WTC11 (cell line): ENCODE measurements at regions not wholly inside any gene's neighbourhood (a gene's known extent, or its start where the extent isn't known, plus 50 kb on each side); places are given as distances from the start of the nearest gene placed in this dataset.
"Not testable (repeated sequence)": the region's sequence is repeated elsewhere in the genome, so short reads cannot be mapped to it uniquely, and the experiment has no call there.

Source experiments
- ATAC-seq: fragments of 200-7000 bp; cut with Tn5 transposase; 2 replicates; pipeline ENCODE4 v1.10.0; 2021; ENCODE audit warnings: mild to moderate bottlenecking, moderate library complexity
- CTCF ChIA-PET: fragments of 300-600 bp; sonication (Branson Sonifier 250); formaldehyde crosslinking; loops from one replicate; lab custom pipeline; 2021; ENCODE audit warnings: antibody characterized with exemption; lab: Charles Lee
- POLR2A ChIA-PET: fragments of 350-600 bp; sonication (Branson Sonifier 250); formaldehyde crosslinking; loops from one replicate; lab custom pipeline; 2021; ENCODE audit warnings: antibody characterized with exemption; lab: Charles Lee
- DNase-seq: peaks from one replicate; pipeline ENCODE4 v3.0.0; 2021; ENCODE audit warnings: low spot score
- H3K27ac Mint-ChIP-seq: 2 replicates; pipeline ENCODE4 v1.8.0; 2021; ENCODE audit warnings: mixed read lengths
- H3K27me3 Mint-ChIP-seq: 2 replicates; pipeline ENCODE4 v1.8.0; 2021; ENCODE audit warnings: low read depth, mild to moderate bottlenecking, moderate library complexity, mixed read lengths
- H3K36me3 Mint-ChIP-seq: 2 replicates; pipeline ENCODE4 v1.8.0; 2021; ENCODE audit warnings: mixed read lengths
- H3K4me1 Mint-ChIP-seq: 2 replicates; pipeline ENCODE4 v1.8.0; 2022; ENCODE audit warnings: mixed read lengths
- H3K4me3 Mint-ChIP-seq: 2 replicates; pipeline ENCODE4 v1.8.0; 2021; ENCODE audit warnings: mild to moderate bottlenecking, moderate library complexity, mixed read lengths
- H3K9me3 Mint-ChIP-seq: 2 replicates; pipeline ENCODE4 v1.8.0; 2021; ENCODE audit warnings: mixed read lengths
- ARID4B ChIP-seq: sonication (generic); formaldehyde crosslinking; IDR thresholded peaks from 2 replicates; pipeline ENCODE4 v1.8.0; 2023; ENCODE audit warnings: missing genetic modification reagents, mild to moderate bottlenecking, borderline replicate concordance
- ATF3 ChIP-seq: sonication (generic); formaldehyde crosslinking; conservative IDR thresholded peaks from 2 replicates; pipeline ENCODE4 v1.8.1; 2022; ENCODE audit warnings: mild to moderate bottlenecking, missing genetic modification reagents
- FOXK1 ChIP-seq: sonication (generic); formaldehyde crosslinking; IDR thresholded peaks from 2 replicates; pipeline ENCODE4 v1.8.0; 2022; ENCODE audit warnings: mild to moderate bottlenecking, moderate library complexity, missing genetic modification reagents
- GTF2I ChIP-seq: fragments of 250-450 bp; sonication (Bioruptor Pico); conservative IDR thresholded peaks from 2 replicates; pipeline ENCODE4 v1.4.0; 2021; ENCODE audit warnings: mild to moderate bottlenecking
- KAT7 ChIP-seq: sonication (generic); formaldehyde crosslinking; IDR thresholded peaks from 2 replicates; pipeline ENCODE4 v1.8.1; 2023; ENCODE audit warnings: missing genetic modification reagents, mild to moderate bottlenecking, borderline replicate concordance
- MXD4 ChIP-seq: fragments of 250-450 bp; sonication (Bioruptor Pico); IDR thresholded peaks from 2 replicates; pipeline ENCODE4 v1.8.0; 2021; ENCODE audit warnings: mild to moderate bottlenecking, moderate library complexity, borderline replicate concordance
- NFATC4 ChIP-seq: fragments of 250-450 bp; sonication (Bioruptor Pico); IDR thresholded peaks from 2 replicates; pipeline ENCODE4 v1.9.0; 2021; ENCODE audit warnings: mild to moderate bottlenecking
- NFE2L1 ChIP-seq: sonication (generic); formaldehyde crosslinking; IDR thresholded peaks from 2 replicates; pipeline ENCODE4 v1.8.1; 2023; ENCODE audit warnings: missing genetic modification reagents
- NFYB ChIP-seq: sonication (generic); formaldehyde crosslinking; conservative IDR thresholded peaks from 2 replicates; pipeline ENCODE4 v1.8.0; 2022; ENCODE audit warnings: low read depth, missing genetic modification reagents
- SOX15 ChIP-seq: fragments of 250-450 bp; sonication (Bioruptor Pico); IDR thresholded peaks from 2 replicates; pipeline ENCODE4 v1.9.0; 2021; ENCODE audit warnings: mild to moderate bottlenecking
- SP1 ChIP-seq: sonication (generic); formaldehyde crosslinking; conservative IDR thresholded peaks from 2 replicates; pipeline ENCODE4 v1.8.1; 2022; ENCODE audit warnings: missing genetic modification reagents
- TEAD1 ChIP-seq: sonication (generic); formaldehyde crosslinking; IDR thresholded peaks from 2 replicates; pipeline ENCODE4 v1.8.0; 2022; ENCODE audit warnings: mild to moderate bottlenecking, missing genetic modification reagents
- ZNF232 ChIP-seq: sonication (generic); formaldehyde crosslinking; IDR thresholded peaks from 2 replicates; pipeline ENCODE4 v1.8.0; 2022; ENCODE audit warnings: mild to moderate bottlenecking, missing genetic modification reagents
- ZNF396 ChIP-seq: fragments of 250-450 bp; sonication (Bioruptor Pico); IDR thresholded peaks from 2 replicates; pipeline ENCODE4 v1.8.0; 2021; ENCODE audit warnings: mild to moderate bottlenecking, moderate library complexity, borderline replicate concordance
- TF ChIP-seq, protein P1 (sequence below): sonication (generic); formaldehyde crosslinking; IDR thresholded peaks from 2 replicates; pipeline ENCODE4 v1.8.0; 2023; ENCODE audit warnings: missing genetic modification reagents
- TF ChIP-seq, protein P2 (sequence below): sonication (generic); formaldehyde crosslinking; IDR thresholded peaks from 2 replicates; pipeline ENCODE4 v1.8.1; 2023; ENCODE audit warnings: mild to moderate bottlenecking, missing genetic modification reagents, moderate library complexity

- Mint-ChIP-seq H3K36me3 (no peaks in the 10 kb centered on the region), H3K4me3 (no peak overlapping the region), H3K27ac (no peak overlapping the region), H3K27me3 (no peaks in the 10 kb centered on the region), H3K4me1 (no peaks in the 10 kb centered on the region), H3K9me3 (no peaks in the 10 kb centered on the region)
- TF ChIP-seq ATF3 (CRISPR knock-in tag) (no peak), KAT7 (CRISPR knock-in tag) (no peak), SOX15 (CRISPR knock-in tag) (no peak), ZNF396 (no peak), NFATC4 (no peak), NFE2L1 (no peak), SP1 (CRISPR knock-in tag) (no peak), ZNF232 (CRISPR knock-in tag) (no peak), FOXK1 (CRISPR knock-in tag) (no peak)
- TF ChIP-seq, protein P1, sequence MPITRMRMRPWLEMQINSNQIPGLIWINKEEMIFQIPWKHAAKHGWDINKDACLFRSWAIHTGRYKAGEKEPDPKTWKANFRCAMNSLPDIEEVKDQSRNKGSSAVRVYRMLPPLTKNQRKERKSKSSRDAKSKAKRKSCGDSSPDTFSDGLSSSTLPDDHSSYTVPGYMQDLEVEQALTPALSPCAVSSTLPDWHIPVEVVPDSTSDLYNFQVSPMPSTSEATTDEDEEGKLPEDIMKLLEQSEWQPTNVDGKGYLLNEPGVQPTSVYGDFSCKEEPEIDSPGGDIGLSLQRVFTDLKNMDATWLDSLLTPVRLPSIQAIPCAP (CRISPR knock-in tag): no peak
- ChIA-PET POLR2A (no interaction called here), CTCF (no interaction called here)
- DNase-seq: no peak
- ATAC-seq: no peak
These were observed 103.4 kb downstream of the FANCF start for GRCh38 chr11:22522225-22522624.

DNA sequence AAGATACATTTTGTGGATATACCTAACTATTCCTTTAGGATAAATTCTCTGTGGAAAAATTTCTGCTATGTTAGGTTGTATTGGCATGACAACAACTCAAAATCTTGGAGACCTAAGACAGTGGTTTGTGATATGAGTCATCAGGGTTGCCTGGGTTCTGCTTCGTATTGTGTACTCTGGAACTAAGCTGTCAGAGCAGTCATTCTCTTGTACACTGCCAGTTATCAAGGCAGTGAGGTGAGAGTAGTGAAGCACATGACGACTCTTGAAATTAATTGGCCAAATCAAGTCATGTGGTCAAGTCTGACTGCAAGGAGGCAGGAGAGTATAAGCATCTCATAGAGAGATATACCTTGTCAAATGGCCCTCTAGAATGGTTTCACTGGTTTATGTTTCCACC is 104.4 kb downstream of the FANCF start:
- ChIA-PET POLR2A (no interaction called here), CTCF (no interaction called here)
- Mint-ChIP-seq H3K4me3 (no peak overlapping the region), H3K4me1 (no peaks in the 10 kb centered on the region), H3K36me3 (no peaks in the 10 kb centered on the region)
- TF ChIP-seq MXD4 (CRISPR knock-in tag): no peak
- TF ChIP-seq, protein P2, sequence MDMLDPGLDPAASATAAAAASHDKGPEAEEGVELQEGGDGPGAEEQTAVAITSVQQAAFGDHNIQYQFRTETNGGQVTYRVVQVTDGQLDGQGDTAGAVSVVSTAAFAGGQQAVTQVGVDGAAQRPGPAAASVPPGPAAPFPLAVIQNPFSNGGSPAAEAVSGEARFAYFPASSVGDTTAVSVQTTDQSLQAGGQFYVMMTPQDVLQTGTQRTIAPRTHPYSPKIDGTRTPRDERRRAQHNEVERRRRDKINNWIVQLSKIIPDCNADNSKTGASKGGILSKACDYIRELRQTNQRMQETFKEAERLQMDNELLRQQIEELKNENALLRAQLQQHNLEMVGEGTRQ (CRISPR knock-in tag): peak; percentile 53; the same call in 1 of the 2 replicates
- TF ChIP-seq, all 79 proteins: peak for 1
- DNase-seq (no peak), ATAC-seq (peak; percentile 51; the same call in 1 of the 2 replicates)
- Mint-ChIP-seq H3K27me3 (no peaks in the 10 kb centered on the region), H3K9me3 (no peaks in the 10 kb centered on the region), H3K27ac (no peak overlapping the region)

DNA sequence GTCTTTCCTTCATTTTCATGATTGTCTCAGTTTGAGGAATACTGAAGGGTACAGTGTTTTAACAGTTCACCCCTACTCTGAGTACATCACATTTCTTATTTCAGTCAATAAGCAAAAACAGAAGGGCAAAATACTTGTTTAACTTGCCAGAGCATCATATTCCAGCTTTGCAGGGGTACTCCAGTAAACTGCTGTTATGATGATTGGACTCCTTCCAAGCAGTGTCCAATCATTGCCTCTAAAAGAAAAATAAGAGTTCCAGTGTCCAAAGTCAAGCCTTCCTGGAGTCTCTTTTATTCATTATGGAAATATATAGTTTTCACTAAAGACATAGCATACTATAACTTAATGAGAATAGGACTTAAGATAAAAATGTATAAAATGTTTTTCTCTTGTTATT is 105.1 kb downstream of the FANCF start:
- no peaks in the 10 kb centered on the region for H3K4me1 Mint-ChIP-seq
- DNase-seq: no peak
- H3K4me3 Mint-ChIP-seq: no peak overlapping the region
- no peak overlapping the region for H3K27ac Mint-ChIP-seq
- no peaks in the 10 kb centered on the region for H3K9me3 Mint-ChIP-seq
- ATAC-seq: no peak
- POLR2A ChIA-PET: no interaction called here
- CTCF ChIA-PET: no interaction called here
- TF ChIP-seq NFYB (CRISPR knock-in tag) (no peak), ZNF232 (CRISPR knock-in tag) (no peak), GTF2I (no peak), ARID4B (no peak), TEAD1 (no peak), SOX15 (CRISPR knock-in tag) (no peak)
- no peaks in the 10 kb centered on the region for H3K27me3 Mint-ChIP-seq
- H3K36me3 Mint-ChIP-seq: no peaks in the 10 kb centered on the region

DNA sequence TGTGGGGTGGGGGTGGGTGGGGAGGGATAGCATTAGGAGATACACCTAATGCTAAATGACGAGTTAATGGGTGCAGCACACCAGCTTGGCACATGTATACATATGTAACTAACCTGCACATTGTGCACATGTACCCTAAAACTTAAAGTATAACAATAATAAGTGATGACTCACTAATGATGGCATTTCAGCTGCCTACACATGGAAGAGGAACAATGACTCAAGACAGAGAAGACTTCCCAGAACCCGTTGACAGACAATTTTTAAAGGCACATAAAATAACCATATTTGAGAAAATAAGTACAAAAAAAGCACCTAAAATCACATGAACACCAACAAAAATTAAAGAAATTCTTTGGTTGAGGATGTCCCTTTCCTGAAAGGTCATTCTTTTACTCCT is 107.3 kb downstream of the FANCF start:
- H3K27ac Mint-ChIP-seq, DNase-seq, H3K4me1 Mint-ChIP-seq, H3K27me3 Mint-ChIP-seq, CTCF ChIA-PET, POLR2A ChIA-PET, H3K4me3 Mint-ChIP-seq, ATAC-seq, H3K9me3 Mint-ChIP-seq, H3K36me3 Mint-ChIP-seq: not testable (repeated sequence)
